PC-3 (cell line): ENCODE measurements at regions not wholly inside any gene's neighbourhood (a gene's known extent, or its start where the extent isn't known, plus 50 kb on each side); places are given as distances from the start of the nearest gene placed in this dataset.

Source experiments
- ATAC-seq: fragments of 200-7000 bp; cut with Tn5 transposase; 2 replicates; pipeline ENCODE4 v1.9.1; 2020; ENCODE audit warnings: mild to moderate bottlenecking, moderate library complexity
- BruUV-seq: library from RNA; stranded (reverse); fragments of 400-500 nt; replicated peaks from 2 replicates; lab custom pipeline; 2021; lab: Mats Ljungman, UMichigan
- CTCF ChIA-PET: fragments of 300-600 bp; sonication (Branson Sonifier 250); formaldehyde crosslinking; loops from one replicate; lab custom pipeline; 2022; ENCODE audit warnings: antibody characterized with exemption; lab: Charles Lee
- POLR2A ChIA-PET: fragments of 300-600 bp; sonication (Branson Sonifier 250); formaldehyde crosslinking; loops from one replicate; lab custom pipeline; 2022; ENCODE audit warnings: antibody characterized with exemption; ENCODE audit not compliant: unreplicated experiment; lab: Charles Lee
- DNase-seq: peaks from one replicate; pipeline ENCODE4 v3.0.0-alpha.2; 2015
- H2AFZ ChIP-seq: fragments of 300-600 bp; sonication (generic); 2 replicates; pipeline ENCODE4 v1.6.0; 2016; ENCODE audit warnings: antibody characterized with exemption, low read length
- H3F3A ChIP-seq: fragments of 300-600 bp; sonication (generic); one replicate; pipeline ENCODE4 v1.6.0; 2017; ENCODE audit warnings: antibody characterized with exemption, low read length, control low read depth, mild to moderate bottlenecking; ENCODE audit not compliant: unreplicated experiment
- H3K27ac ChIP-seq: fragments of 300-600 bp; sonication (generic); 2 replicates; pipeline ENCODE4 v1.5.1; 2016; ENCODE audit warnings: mild to moderate bottlenecking, low read length
- H3K27me3 ChIP-seq: fragments of 300-600 bp; sonication (generic); 2 replicates; pipeline ENCODE4 v1.6.1; 2016; ENCODE audit warnings: low read length, mixed read lengths
- H3K36me3 ChIP-seq: fragments of 300-600 bp; sonication (generic); 2 replicates; pipeline ENCODE4 v1.6.1; 2016; ENCODE audit warnings: low read depth, mixed run types, low read length, mixed read lengths
- H3K4me1 ChIP-seq: fragments of 300-600 bp; sonication (generic); 2 replicates; pipeline ENCODE4 v1.5.1; 2016; ENCODE audit warnings: low read length; ENCODE audit not compliant: insufficient read depth
- H3K4me2 ChIP-seq: fragments of 300-600 bp; sonication (generic); 2 replicates; pipeline ENCODE4 v1.6.0; 2016; ENCODE audit warnings: low read length
- H3K4me3 ChIP-seq: fragments of 300-600 bp; sonication (generic); 2 replicates; pipeline ENCODE4 v1.5.1; 2016; ENCODE audit warnings: mild to moderate bottlenecking, low read length, mixed read lengths
- H3K79me2 ChIP-seq: fragments of 300-600 bp; sonication (generic); 2 replicates; pipeline ENCODE4 v1.6.1; 2017; ENCODE audit warnings: low read length, mixed read lengths
- H3K9ac ChIP-seq: fragments of 300-600 bp; sonication (generic); 2 replicates; pipeline ENCODE4 v1.6.0; 2016; ENCODE audit warnings: mild to moderate bottlenecking, low read length
- H3K9me2 ChIP-seq: fragments of 300-600 bp; sonication (generic); replicated peaks from 2 replicates; pipeline ENCODE4 v1.6.1; 2016; ENCODE audit warnings: mixed run types, low read length, mixed read lengths
- H3K9me3 ChIP-seq: fragments of 300-600 bp; sonication (generic); 2 replicates; pipeline ENCODE4 v1.6.1; 2016; ENCODE audit warnings: low read length, mixed read lengths
- H4K20me1 ChIP-seq: fragments of 300-600 bp; sonication (generic); 2 replicates; pipeline ENCODE4 v1.6.1; 2016; ENCODE audit warnings: low read length, mixed read lengths
- CTCF ChIP-seq: fragments of 300-600 bp; sonication (generic); conservative IDR thresholded peaks from 2 replicates; pipeline ENCODE4 v1.5.1; 2017; ENCODE audit warnings: antibody characterized with exemption, low read depth, mild to moderate bottlenecking, low read length
- EZH2 ChIP-seq: fragments of 300-600 bp; sonication (generic); IDR thresholded peaks from one replicate; pipeline ENCODE4 v1.6.1; 2017; ENCODE audit warnings: antibody characterized with exemption, mild to moderate bottlenecking, low read length; ENCODE audit not compliant: unreplicated experiment
- EZH2phosphoT487 ChIP-seq: fragments of 300-600 bp; sonication (generic); IDR thresholded peaks from 2 replicates; pipeline ENCODE4 v1.6.1; 2018; ENCODE audit warnings: mild to moderate bottlenecking, antibody characterized with exemption, low read length, borderline replicate concordance
- intact Hi-C: fragments of 100-400 bp; cut with micrococcal nuclease; formaldehyde crosslinking; loops from 2 replicates; pipeline ENCODE4 v1.9.0; 2023

GRCh38 chr4:18631586-18631985 is 610.0 kb upstream of the LCORL start:
- Histone ChIP-seq H3K4me3 (no peak overlapping the region), H3K36me3 (no peaks in the 10 kb centered on the region), H4K20me1 (no peaks in the 10 kb centered on the region), H3F3A (no peaks in the 10 kb centered on the region), H3K4me1 (no peaks in the 10 kb centered on the region), H3K4me2 (no peak overlapping the region), H3K9me3 (no peaks in the 10 kb centered on the region), H3K27ac (no peak overlapping the region), H3K79me2 (no peaks in the 10 kb centered on the region), H2AFZ (no peak overlapping the region), H3K9ac (no peak overlapping the region), H3K27me3 (peaks cover 20% of the 10 kb centered on the region), H3K9me2 (no peaks in the 10 kb centered on the region)
- TF ChIP-seq EZH2 = no peak
- TF ChIP-seq EZH2phosphoT487 = no peak
- TF ChIP-seq CTCF = no peak
- no peak for ATAC-seq
- ChIA-PET CTCF (interaction anchor here (0.7 kb wide), 1 partner anchor 357 kb away, joined by 3 read pairs; no protein-coding TSS in a partner anchor), POLR2A (no interaction called here)
- no TSS peak for BruUV-seq
- intact Hi-C loops = no loop called here
- DNase-seq = no peak

- H3K9me2 ChIP-seq = no peaks in the 10 kb centered on the region
- no peak overlapping the region for H3K9ac ChIP-seq
- H3K27ac ChIP-seq = no peak overlapping the region
- CTCF ChIA-PET = no interaction called here
- no peak overlapping the region for H3K4me2 ChIP-seq
- ATAC-seq = no peak
- H3K79me2 ChIP-seq = no peaks in the 10 kb centered on the region
- no peaks in the 10 kb centered on the region for H3K4me1 ChIP-seq
- H3K27me3 ChIP-seq = peaks cover 9% of the 10 kb centered on the region
- TF ChIP-seq CTCF (no peak), EZH2 (no peak), EZH2phosphoT487 (no peak)
- intact Hi-C loops = no loop called here
- no peaks in the 10 kb centered on the region for H4K20me1 ChIP-seq
- no peak for DNase-seq
- H3K9me3 ChIP-seq = no peaks in the 10 kb centered on the region
- H3F3A ChIP-seq = no peaks in the 10 kb centered on the region
- BruUV-seq = no TSS peak
- H2AFZ ChIP-seq = no peak overlapping the region
- H3K36me3 ChIP-seq = no peaks in the 10 kb centered on the region
- no peak overlapping the region for H3K4me3 ChIP-seq
- POLR2A ChIA-PET = no interaction called here
These were observed 608.9 kb upstream of the LCORL start for GRCh38 chr4:18630218-18631110.

- Histone ChIP-seq H3K9me3 (no peaks in the 10 kb centered on the region), H3K4me3 (no peak overlapping the region), H3K79me2 (no peaks in the 10 kb centered on the region), H3K9ac (no peak overlapping the region), H4K20me1 (no peaks in the 10 kb centered on the region), H3K27ac (no peak overlapping the region), H3K36me3 (no peaks in the 10 kb centered on the region), H3K4me1 (no peaks in the 10 kb centered on the region), H2AFZ (no peak overlapping the region), H3K27me3 (peaks cover 7% of the 10 kb centered on the region; the same call in 1 of the 2 replicates), H3K4me2 (no peak overlapping the region), H3F3A (no peaks in the 10 kb centered on the region), H3K9me2 (no peaks in the 10 kb centered on the region)
- no TSS peak for BruUV-seq
- CTCF ChIA-PET = no interaction called here
- POLR2A ChIA-PET = no interaction called here
- no peak for DNase-seq
- ATAC-seq = no peak
- TF ChIP-seq EZH2 = no peak
- TF ChIP-seq EZH2phosphoT487 = no peak
- no peak for TF ChIP-seq CTCF
- intact Hi-C loops = no loop called here
These were observed 606.0 kb upstream of the LCORL start for GRCh38 chr4:18627447-18628005.
